Natural killer cell (primary cell): ENCODE measurements at regions not wholly inside any gene's neighbourhood (a gene's known extent, or its start where the extent isn't known, plus 50 kb on each side); places are given as distances from the start of the nearest gene placed in this dataset.

Experiments used
- ATAC-seq, 3 donors: fragments of 150-1000 bp in 2 of 3; fragments of 200-7000 bp in 1 of 3; cut with Tn5 transposase; 1 replicate in 1 of 3; 2 replicates in 2 of 3; pipeline ENCODE4 v1.10.0; 2021; ENCODE audit warnings: mild to moderate bottlenecking in 2 of 3, moderate library complexity in 2 of 3
- DNase-seq, 2 donors: peaks; one replicate each; pipeline versions ENCODE4 v3.0.0 to v3.0.0-alpha.2; 2013 to 2021; ENCODE audit warnings: mixed read lengths in 1 of 2
- H3K27ac ChIP-seq: one replicate; pipeline ENCODE4 v1.5.1; 2013; ENCODE audit warnings: mild to moderate bottlenecking, low read length
- H3K27me3 ChIP-seq: one replicate; pipeline ENCODE4 v1.6.1; 2013; ENCODE audit warnings: low read length; ENCODE audit not compliant: control insufficient read depth, insufficient read depth
- H3K36me3 ChIP-seq: one replicate; pipeline ENCODE4 v1.6.1; 2013; ENCODE audit warnings: low read length; ENCODE audit not compliant: control insufficient read depth, insufficient read depth
- H3K4me1 ChIP-seq: one replicate; pipeline ENCODE4 v1.6.1; 2013; ENCODE audit warnings: low read length; ENCODE audit not compliant: control insufficient read depth, insufficient read depth
- H3K4me3 ChIP-seq: one replicate; pipeline ENCODE4 v1.5.1; 2013; ENCODE audit warnings: low read length
- H3K9me3 ChIP-seq: one replicate; pipeline ENCODE4 v1.6.1; 2013; ENCODE audit warnings: low read length; ENCODE audit not compliant: control insufficient read depth, insufficient read depth
- H3K27ac Mint-ChIP-seq, 2 donors: one replicate each; pipeline ENCODE4 v1.8.0; 2022; ENCODE audit warnings: mild to moderate bottlenecking in 2 of 2, mixed read lengths in 2 of 2, moderate library complexity in 1 of 2
- H3K27me3 Mint-ChIP-seq, 2 donors: one replicate each; pipeline ENCODE4 v1.8.0; 2022; ENCODE audit warnings: low read depth in 2 of 2, mixed read lengths in 2 of 2
- H3K36me3 Mint-ChIP-seq: one replicate; pipeline ENCODE4 v1.8.0; 2022; ENCODE audit warnings: mixed read lengths
- H3K4me1 Mint-ChIP-seq, 2 donors: one replicate each; pipeline ENCODE4 v1.8.0; 2022; ENCODE audit warnings: mixed read lengths in 2 of 2
- H3K4me3 Mint-ChIP-seq: one replicate; pipeline ENCODE4 v1.8.0; 2022; ENCODE audit warnings: mild to moderate bottlenecking, moderate library complexity, mixed read lengths
- H3K9me3 Mint-ChIP-seq, 2 donors: one replicate each; pipeline ENCODE4 v1.8.0; 2022; ENCODE audit warnings: mixed read lengths in 2 of 2
- CTCF ChIP-seq: fragments of 200-600 bp; IDR thresholded peaks from one replicate; pipeline ENCODE4 v1.8.0; 2022; ENCODE audit warnings: antibody characterized with exemption
- WGBS: methylation state at CpG from one replicate; pipeline ENCODE4 v1.1.7; 2013; ENCODE audit warnings: missing lambda C conversion rate; ENCODE audit not compliant: insufficient coverage; 5-methylcytosine and 5-hydroxymethylcytosine counted together
- intact Hi-C: fragments of 100-400 bp; cut with micrococcal nuclease; formaldehyde crosslinking; loops from one replicate; pipeline ENCODE4 v1.14.2; 2022

DNA sequence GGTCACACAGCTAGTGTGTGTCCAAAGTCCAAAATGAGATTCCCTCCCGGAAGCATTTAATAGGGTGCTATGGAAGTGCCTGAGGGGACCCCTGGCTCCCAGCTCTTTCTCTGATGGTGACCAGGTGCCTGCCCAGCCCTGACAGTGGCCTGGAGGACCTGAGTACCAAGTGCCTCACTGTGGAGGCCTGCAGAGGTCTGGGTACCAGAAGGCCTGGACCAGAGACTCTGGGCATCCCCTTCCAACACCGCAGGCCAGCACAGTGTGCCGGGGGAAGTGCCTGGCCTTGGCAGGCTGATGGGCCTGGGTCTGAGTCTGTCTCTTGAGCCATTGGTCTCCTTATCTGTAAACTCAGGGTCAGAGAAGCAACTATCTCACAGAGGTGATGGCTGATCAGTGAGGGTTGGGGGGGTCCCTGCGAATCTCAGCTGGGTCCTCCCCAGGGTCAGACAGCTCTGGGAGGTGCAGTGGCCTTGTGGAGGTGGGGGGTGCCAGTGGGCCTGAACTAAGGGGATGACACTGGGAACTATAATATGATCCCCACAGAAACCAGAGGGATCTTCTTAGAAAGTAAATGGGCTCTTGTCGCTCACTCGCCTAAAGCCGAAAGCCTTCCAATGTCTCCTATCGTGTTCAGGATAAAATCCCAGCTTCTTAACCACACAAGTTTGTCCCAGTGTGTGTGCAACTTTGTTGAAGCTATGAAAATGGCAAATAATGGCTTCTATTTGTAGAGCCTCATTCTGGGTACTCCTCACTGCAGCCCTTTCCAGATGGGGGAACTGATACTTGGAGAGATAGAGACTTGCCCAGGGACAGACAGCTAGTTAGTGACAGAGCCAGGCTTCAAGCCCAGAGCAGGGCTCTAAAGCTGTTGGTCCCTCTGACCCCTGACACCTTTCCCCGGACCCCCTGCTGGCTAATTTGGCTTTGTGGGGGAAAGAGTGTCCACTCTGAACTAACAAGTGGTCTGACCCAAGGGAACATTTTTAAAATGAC lies 225.1 kb downstream of the TFCP2L1 start:
- H3K4me1 ChIP-seq: no peaks in the 10 kb centered on the region
- Mint-ChIP-seq H3K4me3 (no peak overlapping the region), H3K9me3 (no peaks in the 10 kb centered on the region), H3K27ac (no peak overlapping the region), H3K27me3 (no peaks in the 10 kb centered on the region), H3K36me3 (no peaks in the 10 kb centered on the region), H3K4me1 (no peaks in the 10 kb centered on the region)
- H3K4me3 ChIP-seq: no peak overlapping the region
- no peaks in the 10 kb centered on the region for H3K27me3 ChIP-seq
- intact Hi-C loops: no loop called here
- no peaks in the 10 kb centered on the region for H3K9me3 ChIP-seq
- TF ChIP-seq CTCF: no peak
- no peaks in the 10 kb centered on the region for H3K36me3 ChIP-seq
- no peak for DNase-seq
- ATAC-seq: no peak
- no peak overlapping the region for H3K27ac ChIP-seq
- WGBS: 87% methylated on average over 9 of the region's 9 CpGs

DNA sequence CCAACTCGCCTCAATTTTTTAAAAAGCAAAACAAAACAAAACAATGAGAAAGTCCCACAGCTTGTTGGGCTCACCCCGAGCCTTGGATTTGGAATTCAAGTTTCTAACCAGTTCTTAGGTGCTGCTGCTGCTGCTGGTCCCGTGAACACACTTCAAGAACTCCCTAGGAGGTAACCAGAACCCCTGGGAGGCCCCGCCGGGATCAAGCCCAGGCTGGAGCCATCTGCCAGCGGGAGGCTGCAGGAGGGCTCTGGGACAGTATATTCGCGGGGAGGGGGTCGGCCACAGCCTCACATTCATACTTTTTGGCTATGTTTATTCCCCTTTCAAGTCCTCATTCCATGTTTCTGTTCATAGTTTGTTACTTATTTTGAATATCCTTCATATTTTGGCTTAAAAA lies 223.4 kb downstream of the TFCP2L1 start:
- Mint-ChIP-seq H3K27me3 (no peaks in the 10 kb centered on the region), H3K9me3 (no peaks in the 10 kb centered on the region), H3K36me3 (no peaks in the 10 kb centered on the region), H3K4me1 (no peaks in the 10 kb centered on the region), H3K27ac (no peak overlapping the region), H3K4me3 (no peak overlapping the region)
- DNase-seq: no peak
- 77% methylated on average over 8 of the region's 9 CpGs for WGBS
- ATAC-seq: no peak
- Histone ChIP-seq H3K4me1 (no peaks in the 10 kb centered on the region), H3K9me3 (no peaks in the 10 kb centered on the region), H3K27me3 (no peaks in the 10 kb centered on the region), H3K4me3 (no peak overlapping the region), H3K27ac (no peak overlapping the region), H3K36me3 (no peaks in the 10 kb centered on the region)
- no peak for TF ChIP-seq CTCF
- intact Hi-C loops: no loop called here

- DNase-seq: no peak
- WGBS: 90% methylated on average over 2 of the region's 3 CpGs
- Mint-ChIP-seq H3K9me3 (no peaks in the 10 kb centered on the region), H3K27me3 (peaks cover 0 to 2% of the 10 kb centered on the region in 2 donors), H3K4me3 (no peak overlapping the region), H3K36me3 (no peaks in the 10 kb centered on the region), H3K27ac (no peak overlapping the region), H3K4me1 (no peaks in the 10 kb centered on the region)
- H3K4me1 ChIP-seq: no peaks in the 10 kb centered on the region
- H3K9me3 ChIP-seq: no peaks in the 10 kb centered on the region
- no peak overlapping the region for H3K4me3 ChIP-seq
- H3K27ac ChIP-seq: no peak overlapping the region
- H3K36me3 ChIP-seq: no peaks in the 10 kb centered on the region
- intact Hi-C loops: no loop called here
- no peaks in the 10 kb centered on the region for H3K27me3 ChIP-seq
- TF ChIP-seq CTCF: no peak
- ATAC-seq: no peak
Measured at GRCh38 chr2:121063471-121063870, 221.5 kb downstream of the TFCP2L1 start.

DNA sequence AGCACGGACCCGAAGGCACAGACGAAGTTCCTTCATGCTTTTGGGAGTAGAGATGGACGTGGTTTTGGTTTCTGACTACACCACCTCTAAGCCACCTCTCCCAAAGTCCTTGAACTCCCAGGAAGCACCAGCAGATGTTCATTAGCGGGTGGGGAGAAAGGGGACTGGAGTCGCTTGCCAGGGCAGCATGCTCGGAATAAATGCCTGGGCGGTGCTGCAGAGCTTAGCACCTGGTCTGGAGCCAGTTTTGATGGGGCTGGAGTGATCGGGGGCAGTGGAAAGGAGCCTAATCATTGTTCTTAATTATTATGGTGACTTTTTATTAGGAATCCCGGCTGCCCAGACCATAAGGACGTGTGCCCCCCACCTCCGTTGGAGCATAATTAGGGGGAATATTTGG lies 220.8 kb downstream of the TFCP2L1 start:
- Mint-ChIP-seq H3K36me3 (no peaks in the 10 kb centered on the region), H3K27ac (no peak overlapping the region), H3K9me3 (no peaks in the 10 kb centered on the region), H3K4me3 (no peak overlapping the region), H3K4me1 (no peaks in the 10 kb centered on the region), H3K27me3 (peaks cover 0 to 2% of the 10 kb centered on the region in 2 donors)
- Histone ChIP-seq H3K27ac (no peak overlapping the region), H3K36me3 (no peaks in the 10 kb centered on the region), H3K27me3 (no peaks in the 10 kb centered on the region), H3K4me1 (no peaks in the 10 kb centered on the region), H3K4me3 (no peak overlapping the region), H3K9me3 (no peaks in the 10 kb centered on the region)
- 86% methylated on average over 11 of the region's 12 CpGs for WGBS
- intact Hi-C loops: no loop called here
- no peak for TF ChIP-seq CTCF
- no peak for DNase-seq
- no peak for ATAC-seq
